ENCODE measurements at regions not wholly inside any gene's neighbourhood (a gene's known extent, or its start where the extent isn't known, plus 50 kb on each side); places are given as distances from the start of the nearest gene placed in this dataset.
"Not testable (repeated sequence)": the region's sequence is repeated elsewhere in the genome, so short reads cannot be mapped to it uniquely, and the experiment has no call there.

GRCh38 chr9:67334727-67335572 is 342.6 kb upstream of the SPATA31A3 start:
- not testable (repeated sequence) for H3K4me3 ChIP-seq; H3K27ac ChIP-seq; DNase-seq (ENCODE audit: low spot score)

- H3K4me3 ChIP-seq; H3K27ac ChIP-seq; DNase-seq (ENCODE audit: low spot score): not testable (repeated sequence)
Measured at GRCh38 chr9:67331634-67332033, 339.3 kb upstream of the SPATA31A3 start.

DNA sequence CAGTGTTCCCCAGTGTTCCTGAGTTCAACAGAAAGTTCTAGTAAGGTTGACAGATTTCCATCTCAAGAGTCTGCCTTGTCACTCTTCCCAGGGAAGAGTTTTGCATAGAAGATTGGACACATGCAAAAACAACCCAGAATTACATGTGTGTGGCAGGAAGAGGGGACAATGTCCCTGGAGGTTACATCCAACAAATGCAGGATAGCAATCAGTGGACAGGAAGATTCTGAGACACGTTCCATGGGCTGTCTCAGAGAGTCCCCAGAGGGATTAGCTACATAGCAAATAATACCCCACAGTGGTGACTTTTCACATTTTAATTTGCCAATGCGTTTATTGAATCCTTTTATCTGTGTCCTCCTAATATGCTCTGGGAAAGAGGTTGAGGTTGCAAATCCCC is 321.1 kb upstream of the SPATA31A3 start:
- not testable (repeated sequence) for DNase-seq (ENCODE audit: low spot score); H3K4me3 ChIP-seq; H3K27ac ChIP-seq

DNA sequence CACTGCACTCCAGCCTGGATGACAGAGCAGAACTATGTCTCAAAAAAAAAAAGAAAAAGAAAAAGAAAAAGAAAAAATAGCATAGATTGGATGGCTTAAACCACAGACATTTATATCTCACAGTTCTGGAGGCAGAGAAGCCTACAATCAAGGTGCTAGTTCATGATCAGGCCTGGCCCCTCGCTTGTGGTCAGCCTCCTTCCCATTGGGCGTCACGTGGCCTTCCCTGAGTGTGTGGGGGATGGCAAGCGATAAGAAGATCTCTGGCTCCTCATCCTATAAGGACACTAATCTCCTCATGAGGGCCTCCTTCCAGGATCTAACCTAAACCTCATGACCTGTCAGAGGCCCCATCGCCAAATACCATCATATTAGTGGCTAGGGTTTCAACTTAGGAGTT is 320.2 kb upstream of the SPATA31A3 start:
- not testable (repeated sequence) for H3K4me3 ChIP-seq; DNase-seq (ENCODE audit: low spot score); H3K27ac ChIP-seq

GRCh38 chr9:67307109-67307508 is 314.8 kb upstream of the SPATA31A3 start:
- not testable (repeated sequence) for H3K4me3 ChIP-seq; DNase-seq (ENCODE audit: low spot score); H3K27ac ChIP-seq

DNA sequence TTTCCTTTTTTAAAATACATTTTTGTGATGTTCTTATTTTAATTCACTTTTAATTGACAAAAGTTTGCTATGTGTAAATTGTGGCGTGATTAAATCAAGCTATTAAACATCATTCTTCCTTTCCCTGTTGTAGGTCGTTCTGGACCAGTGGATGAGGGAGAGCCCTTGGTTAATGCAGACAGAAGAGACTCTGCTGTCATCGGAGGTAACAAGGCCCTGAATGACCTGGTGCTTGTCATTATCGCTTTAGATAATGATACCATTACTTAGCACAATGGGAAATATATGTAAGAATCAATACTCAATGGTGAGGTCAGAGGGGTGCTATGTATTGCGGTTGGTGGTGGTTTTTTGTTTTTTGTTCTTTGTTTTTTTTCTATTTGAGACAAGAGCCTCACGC is 296.4 kb upstream of the SPATA31A3 start:
- DNase-seq (ENCODE audit: low spot score); H3K27ac ChIP-seq; H3K4me3 ChIP-seq: not testable (repeated sequence)

GRCh38 chr9:67288117-67288735 is 295.9 kb upstream of the SPATA31A3 start:
- not testable (repeated sequence) for H3K4me3 ChIP-seq; H3K27ac ChIP-seq; DNase-seq (ENCODE audit: low spot score)

- not testable (repeated sequence) for H3K27ac ChIP-seq; DNase-seq (ENCODE audit: low spot score); H3K4me3 ChIP-seq
Measured at GRCh38 chr9:67284299-67284698, 291.9 kb upstream of the SPATA31A3 start.

- DNase-seq (ENCODE audit: low spot score); H3K4me3 ChIP-seq; H3K27ac ChIP-seq: not testable (repeated sequence)
Measured at GRCh38 chr9:67281574-67281973, 289.2 kb upstream of the SPATA31A3 start.

GRCh38 chr9:67269692-67270091 is 277.3 kb upstream of the SPATA31A3 start:
- not testable (repeated sequence) for DNase-seq (ENCODE audit: low spot score); H3K27ac ChIP-seq; H3K4me3 ChIP-seq

GRCh38 chr9:67257894-67258293 is 265.5 kb upstream of the SPATA31A3 start:
- not testable (repeated sequence) for H3K4me3 ChIP-seq; H3K27ac ChIP-seq; DNase-seq (ENCODE audit: low spot score)

DNA sequence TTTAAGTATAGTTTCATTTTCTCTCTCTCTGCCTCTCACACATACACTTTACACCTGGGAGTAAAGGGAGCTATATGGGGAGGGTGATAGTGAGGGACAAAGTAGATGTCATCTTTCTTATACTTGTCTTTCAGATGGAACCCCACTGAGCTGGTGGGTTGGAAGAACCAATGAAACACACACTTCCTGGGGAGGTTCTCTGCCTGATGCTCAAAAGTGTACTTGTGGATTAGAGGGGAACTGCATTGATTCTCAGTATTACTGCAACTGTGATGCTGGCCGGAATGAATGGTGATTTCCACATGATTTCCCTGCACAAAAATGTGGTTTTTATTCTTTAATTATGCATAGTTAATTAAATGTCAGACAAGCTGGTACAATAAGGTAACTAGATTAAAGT is 256.6 kb upstream of the SPATA31A3 start:
- DNase-seq (ENCODE audit: low spot score); H3K27ac ChIP-seq; H3K4me3 ChIP-seq: not testable (repeated sequence)

- H3K4me3 ChIP-seq, H3K27ac ChIP-seq: not testable (repeated sequence)
- DNase-seq (ENCODE audit: low spot score): peak; percentile 26
Measured at GRCh38 chr9:67212073-67212472, 219.7 kb upstream of the SPATA31A3 start.

DNA sequence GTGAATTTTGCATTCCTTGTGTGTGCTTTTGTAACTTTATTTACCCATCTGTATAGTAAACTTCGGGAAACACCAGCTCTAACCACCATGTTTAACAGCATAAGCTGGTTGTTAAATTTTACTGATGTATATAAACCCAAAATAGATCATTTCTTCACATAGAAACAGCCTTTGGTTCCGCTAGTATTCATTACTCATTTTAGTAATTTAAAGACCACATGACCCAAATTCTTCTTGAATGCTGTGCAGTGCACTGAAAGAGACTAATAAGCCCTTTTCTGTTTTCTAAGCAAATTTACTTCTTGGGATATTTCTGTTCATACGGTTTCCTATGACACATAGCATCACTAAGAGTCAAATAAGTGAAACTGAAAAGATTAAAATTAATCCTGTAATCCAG is 218.5 kb upstream of the SPATA31A3 start:
- not testable (repeated sequence) for H3K4me3 ChIP-seq; DNase-seq (ENCODE audit: low spot score); H3K27ac ChIP-seq

DNA sequence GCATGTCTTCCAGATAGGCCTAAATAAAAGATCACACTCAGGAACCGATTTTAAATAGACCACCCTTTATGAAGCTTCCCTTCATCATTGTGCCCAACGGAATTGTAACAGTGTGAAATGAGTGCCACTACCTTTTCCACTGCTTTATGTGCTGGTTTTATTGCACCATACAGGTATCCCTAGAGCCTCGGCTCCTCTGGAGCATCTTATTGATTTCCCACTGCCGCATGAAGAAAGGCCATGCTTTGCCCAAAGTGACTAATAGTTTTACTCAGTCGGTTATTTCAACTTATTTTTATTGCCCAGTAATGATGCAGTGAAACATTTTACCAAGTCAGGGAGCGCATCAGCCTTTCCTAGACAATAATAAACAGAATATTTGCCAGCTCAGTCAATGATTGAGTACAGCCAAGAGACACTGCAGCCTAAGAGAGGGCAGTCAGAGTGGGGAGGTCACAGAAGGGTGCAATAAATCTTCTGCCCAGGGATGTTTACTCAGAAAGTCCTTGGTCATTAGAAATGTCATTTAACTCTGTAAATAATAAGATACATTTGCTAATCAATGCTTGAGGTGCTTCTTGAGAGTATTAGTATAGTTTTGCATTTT is 216.6 kb upstream of the SPATA31A3 start:
- H3K4me3 ChIP-seq; DNase-seq (ENCODE audit: low spot score); H3K27ac ChIP-seq: not testable (repeated sequence)

- not testable (repeated sequence) for DNase-seq (ENCODE audit: low spot score); H3K4me3 ChIP-seq; H3K27ac ChIP-seq
Measured at GRCh38 chr9:67196135-67196534, 203.8 kb upstream of the SPATA31A3 start.

GRCh38 chr9:67195357-67195756 is 203.0 kb upstream of the SPATA31A3 start:
- not testable (repeated sequence) for H3K27ac ChIP-seq; DNase-seq (ENCODE audit: low spot score); H3K4me3 ChIP-seq

- H3K27ac ChIP-seq; DNase-seq (ENCODE audit: low spot score); H3K4me3 ChIP-seq: not testable (repeated sequence)
Measured at GRCh38 chr9:67179185-67179584, 186.8 kb upstream of the SPATA31A3 start.

DNA sequence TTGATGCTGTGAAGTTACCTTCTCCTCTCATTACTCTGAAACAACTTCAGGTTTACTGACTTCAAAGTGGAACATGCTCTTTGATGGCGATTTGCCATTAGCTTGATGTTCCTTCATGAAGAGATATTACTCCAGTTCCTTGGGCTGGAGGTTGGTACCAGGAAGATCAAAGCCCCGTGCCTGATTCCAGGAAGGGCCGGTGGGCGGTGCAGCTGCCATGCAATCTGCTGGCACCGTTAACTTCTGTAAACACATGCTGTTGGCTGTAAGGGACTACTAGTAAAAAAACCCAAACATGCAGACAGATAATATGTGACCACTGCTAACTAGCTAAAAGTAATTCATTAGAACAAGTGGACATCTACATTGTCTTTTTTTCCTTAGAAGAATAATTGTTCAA is 182.8 kb upstream of the SPATA31A3 start:
- DNase-seq (ENCODE audit: low spot score); H3K4me3 ChIP-seq; H3K27ac ChIP-seq: not testable (repeated sequence)

GRCh38 chr9:67171721-67172120 is 179.4 kb upstream of the SPATA31A3 start:
- not testable (repeated sequence) for H3K4me3 ChIP-seq; DNase-seq (ENCODE audit: low spot score); H3K27ac ChIP-seq
